ENCODE measurements at regions not wholly inside any gene's neighbourhood (a gene's known extent, or its start where the extent isn't known, plus 50 kb on each side); places are given as distances from the start of the nearest gene placed in this dataset.

DNA sequence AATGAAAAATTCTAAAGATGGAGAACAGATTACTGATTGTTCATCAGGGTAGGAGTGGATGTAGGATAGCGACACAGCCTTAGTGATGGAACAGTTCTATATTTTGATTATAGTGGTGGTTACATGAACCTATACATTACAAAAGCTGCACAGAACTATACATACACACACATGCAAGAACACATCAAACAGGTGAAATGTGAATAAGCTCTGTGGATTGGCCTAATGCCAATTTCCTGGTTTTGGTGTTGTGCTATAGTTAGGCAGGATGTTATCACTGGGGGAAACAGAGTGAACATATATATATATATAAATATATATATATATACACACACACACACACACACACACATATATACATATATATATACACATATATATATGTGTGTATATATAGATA lies 76.4 kb upstream of the PIK3CG start:
- Histone ChIP-seq H3K27me3 (no peaks in the 10 kb centered on the region), H3K4me3 (no peak overlapping the region), H3K36me3 (no peaks in the 10 kb centered on the region), H3K9me3 (ENCODE audit: low read depth) (no peaks in the 10 kb centered on the region), H3K4me1 (ENCODE audit: low read depth) (no peaks in the 10 kb centered on the region), H3K27ac (no peak overlapping the region)
- TF ChIP-seq, protein P1, sequence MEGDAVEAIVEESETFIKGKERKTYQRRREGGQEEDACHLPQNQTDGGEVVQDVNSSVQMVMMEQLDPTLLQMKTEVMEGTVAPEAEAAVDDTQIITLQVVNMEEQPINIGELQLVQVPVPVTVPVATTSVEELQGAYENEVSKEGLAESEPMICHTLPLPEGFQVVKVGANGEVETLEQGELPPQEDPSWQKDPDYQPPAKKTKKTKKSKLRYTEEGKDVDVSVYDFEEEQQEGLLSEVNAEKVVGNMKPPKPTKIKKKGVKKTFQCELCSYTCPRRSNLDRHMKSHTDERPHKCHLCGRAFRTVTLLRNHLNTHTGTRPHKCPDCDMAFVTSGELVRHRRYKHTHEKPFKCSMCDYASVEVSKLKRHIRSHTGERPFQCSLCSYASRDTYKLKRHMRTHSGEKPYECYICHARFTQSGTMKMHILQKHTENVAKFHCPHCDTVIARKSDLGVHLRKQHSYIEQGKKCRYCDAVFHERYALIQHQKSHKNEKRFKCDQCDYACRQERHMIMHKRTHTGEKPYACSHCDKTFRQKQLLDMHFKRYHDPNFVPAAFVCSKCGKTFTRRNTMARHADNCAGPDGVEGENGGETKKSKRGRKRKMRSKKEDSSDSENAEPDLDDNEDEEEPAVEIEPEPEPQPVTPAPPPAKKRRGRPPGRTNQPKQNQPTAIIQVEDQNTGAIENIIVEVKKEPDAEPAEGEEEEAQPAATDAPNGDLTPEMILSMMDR (IDR thresholded peaks at IDR 0.05; ENCODE audit: low read depth, low read length): no peak
- no peak for DNase-seq (ENCODE audit: low read depth in 1 of 2, low spot score in 1 of 2)

DNA sequence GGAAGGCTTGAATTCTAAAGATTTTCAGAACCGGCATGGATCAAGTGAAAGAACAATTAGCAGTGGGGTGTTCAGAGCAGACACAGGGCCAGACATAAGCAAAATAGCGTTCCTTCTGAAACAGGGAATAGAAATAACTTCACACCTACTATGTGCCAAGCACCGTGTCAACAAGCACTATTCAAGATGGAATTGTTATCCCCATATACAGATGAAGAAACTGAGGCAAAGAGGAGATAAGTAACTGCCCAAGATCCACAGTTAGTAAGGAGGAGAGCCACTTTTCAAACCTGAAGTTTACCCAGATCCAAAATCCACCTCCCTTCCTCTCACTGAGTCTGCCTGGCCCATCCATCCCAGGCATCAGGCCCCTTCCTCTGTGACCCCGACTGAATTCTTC lies 73.6 kb upstream of the PIK3CG start:
- H3K27ac ChIP-seq: no peak overlapping the region
- no peak for DNase-seq (ENCODE audit: low read depth in 1 of 2, low spot score in 1 of 2)

DNA sequence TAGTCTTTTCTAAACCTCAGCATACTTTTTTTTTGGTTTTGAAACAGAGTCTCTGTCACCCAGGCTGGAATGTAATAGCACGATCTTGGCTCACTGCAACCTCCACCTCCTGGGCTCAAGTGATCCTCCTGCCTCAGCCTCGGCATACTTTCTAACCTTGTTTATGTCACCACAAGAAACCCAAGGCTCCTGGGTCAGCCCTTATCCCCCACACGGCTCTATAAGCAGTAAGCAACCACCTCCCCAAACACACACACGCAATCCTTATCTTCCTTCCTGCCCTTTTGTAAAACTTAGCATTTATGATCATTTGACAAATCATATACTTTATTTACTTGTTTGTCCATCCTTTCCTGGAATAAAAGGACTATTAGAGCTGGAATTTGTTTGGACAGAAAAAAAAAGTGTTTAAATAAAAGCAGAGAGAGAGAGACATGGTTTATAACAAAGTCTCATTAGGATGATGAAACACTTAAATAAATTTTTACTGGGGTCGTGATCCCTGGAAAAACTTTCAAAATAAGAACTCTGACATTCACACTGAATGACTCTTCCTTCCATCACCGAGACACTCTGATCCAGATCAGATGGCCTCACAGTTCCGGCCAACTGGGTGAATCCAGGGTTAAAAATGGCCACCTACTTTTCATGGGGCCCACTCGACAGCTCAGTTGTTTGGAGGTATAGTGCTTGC lies 72.7 kb upstream of the PIK3CG start:
- Histone ChIP-seq H3K9me3 (ENCODE audit: low read depth) (no peaks in the 10 kb centered on the region), H3K27me3 (no peaks in the 10 kb centered on the region), H3K4me3 (no peak overlapping the region), H3K36me3 (no peaks in the 10 kb centered on the region), H3K27ac (no peak overlapping the region), H3K4me1 (ENCODE audit: low read depth) (no peaks in the 10 kb centered on the region)
- DNase-seq (ENCODE audit: low read depth in 1 of 2, low spot score in 1 of 2): no peak
- TF ChIP-seq, protein P1 (IDR thresholded peaks at IDR 0.05; ENCODE audit: low read depth, low read length): no peak

More for the DNA sequence above, 73.6 kb upstream of the PIK3CG start:
- Histone ChIP-seq H3K4me1 (ENCODE audit: low read depth) (no peaks in the 10 kb centered on the region), H3K4me3 (no peak overlapping the region), H3K36me3 (no peaks in the 10 kb centered on the region), H3K9me3 (ENCODE audit: low read depth) (no peaks in the 10 kb centered on the region), H3K27me3 (no peaks in the 10 kb centered on the region)
- TF ChIP-seq, protein P1 (IDR thresholded peaks at IDR 0.05; ENCODE audit: low read depth, low read length): no peak

DNA sequence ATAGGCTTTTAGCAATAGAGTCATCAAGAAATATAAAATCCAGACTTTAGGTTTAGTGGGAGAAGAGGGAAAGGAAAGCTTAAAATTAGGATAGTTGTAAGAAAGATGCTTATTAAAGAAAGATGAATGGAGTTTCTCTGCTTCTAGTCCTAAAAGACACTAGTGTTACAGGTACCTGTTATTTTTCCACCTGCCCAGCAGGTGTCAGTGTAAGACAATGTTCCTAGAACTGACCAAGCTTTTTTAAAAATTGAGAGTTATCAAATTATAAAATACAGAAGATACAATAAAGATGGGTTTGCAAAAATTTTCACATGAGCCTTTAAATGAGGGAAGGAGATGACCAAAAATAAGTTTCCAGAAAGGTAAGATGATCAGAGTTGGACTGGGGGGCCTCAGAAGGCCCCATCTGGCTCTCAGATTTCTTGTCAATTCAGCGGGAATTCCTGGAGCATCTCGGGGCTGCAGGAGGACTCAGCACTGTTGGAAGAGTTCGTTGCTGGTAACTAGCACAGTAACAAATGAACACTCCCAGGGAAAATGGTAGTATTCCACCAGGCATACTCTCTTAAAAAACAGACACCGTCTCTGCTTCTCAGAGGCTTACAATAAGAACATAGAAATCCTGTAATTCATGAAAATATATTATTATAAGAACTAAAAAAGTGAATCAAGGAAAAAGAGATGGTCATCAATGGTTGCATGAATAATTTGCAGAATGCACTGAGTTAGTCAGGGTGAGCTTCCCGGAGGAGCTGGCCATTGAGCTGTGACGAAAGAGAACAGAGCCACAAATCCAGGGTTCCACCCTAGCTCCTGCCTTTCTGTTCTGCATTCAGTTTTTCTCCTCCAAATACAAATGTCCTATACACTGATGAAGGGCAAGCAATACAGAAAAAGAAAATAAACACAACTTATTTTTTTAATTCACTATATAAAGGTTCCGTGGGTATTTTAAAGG lies 71.8 kb upstream of the PIK3CG start:
- no peaks in the 10 kb centered on the region for H3K27me3 ChIP-seq
- no peaks in the 10 kb centered on the region for H3K36me3 ChIP-seq
- no peaks in the 10 kb centered on the region for H3K9me3 ChIP-seq (ENCODE audit: low read depth)
- H3K4me3 ChIP-seq: no peak overlapping the region
- no peaks in the 10 kb centered on the region for H3K4me1 ChIP-seq (ENCODE audit: low read depth)
- peak; percentile 30 to 40 for DNase-seq (ENCODE audit: low read depth in 1 of 2, low spot score in 1 of 2)
- no peak overlapping the region for H3K27ac ChIP-seq
- TF ChIP-seq, protein P1 (IDR thresholded peaks at IDR 0.05; ENCODE audit: low read depth, low read length): peak; percentile 48

DNA sequence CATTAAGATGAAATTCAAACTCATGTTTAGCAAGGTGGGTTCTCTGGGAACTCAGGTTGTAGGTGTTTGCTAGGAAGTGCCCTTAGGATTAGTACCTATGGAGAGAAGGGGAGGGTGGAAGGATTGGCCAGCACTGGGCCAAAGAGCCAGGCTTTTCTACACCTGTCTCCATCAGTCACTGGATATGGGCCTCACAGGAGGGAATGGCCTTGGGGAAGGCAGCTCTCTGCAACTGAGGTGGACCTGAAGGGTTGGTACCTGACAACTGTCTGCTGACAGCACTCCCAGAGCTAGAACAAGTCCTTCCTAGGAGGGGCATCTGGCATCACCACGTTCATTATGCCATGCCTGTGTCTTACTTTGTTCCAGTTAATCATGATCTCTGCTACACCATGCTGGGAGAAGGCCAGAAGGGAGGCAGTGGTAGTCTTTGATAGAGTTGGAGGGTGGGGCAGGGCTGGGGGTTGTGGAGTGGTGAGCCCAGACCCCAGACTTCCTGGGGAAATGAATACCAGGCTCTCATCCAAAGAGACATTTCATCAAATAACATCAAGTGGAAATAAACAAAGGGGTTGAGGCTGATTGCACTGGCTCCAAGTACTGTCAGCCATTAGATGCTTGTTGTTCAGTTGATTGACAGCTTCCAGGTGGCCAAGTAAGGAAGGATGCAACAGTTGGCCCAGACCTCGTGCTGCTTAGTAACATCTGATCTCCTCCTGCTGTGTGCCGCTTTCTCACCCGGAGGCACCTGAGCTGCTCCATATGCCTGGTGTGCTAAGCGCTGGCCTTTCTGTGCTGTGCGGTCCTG lies 70.6 kb upstream of the PIK3CG start:
- TF ChIP-seq, protein P1 (IDR thresholded peaks at IDR 0.05; ENCODE audit: low read depth, low read length): no peak
- Histone ChIP-seq H3K36me3 (no peaks in the 10 kb centered on the region), H3K4me1 (ENCODE audit: low read depth) (no peaks in the 10 kb centered on the region), H3K4me3 (no peak overlapping the region), H3K27me3 (no peaks in the 10 kb centered on the region), H3K9me3 (ENCODE audit: low read depth) (no peaks in the 10 kb centered on the region), H3K27ac (no peak overlapping the region)
- no peak for DNase-seq (ENCODE audit: low read depth in 1 of 2, low spot score in 1 of 2)

Measured in cardiac muscle cell (in vitro differentiated cells and primary cell).